A172 (cell line): ENCODE measurements at regions not wholly inside any gene's neighbourhood (a gene's known extent, or its start where the extent isn't known, plus 50 kb on each side); places are given as distances from the start of the nearest gene placed in this dataset.
"Not testable (repeated sequence)": the region's sequence is repeated elsewhere in the genome, so short reads cannot be mapped to it uniquely, and the experiment has no call there.

ENCODE experiments used
- DNase-seq: peaks from one replicate; pipeline ENCODE4 v3.0.0-alpha.2; 2015; ENCODE audit warnings: low spot score

DNA sequence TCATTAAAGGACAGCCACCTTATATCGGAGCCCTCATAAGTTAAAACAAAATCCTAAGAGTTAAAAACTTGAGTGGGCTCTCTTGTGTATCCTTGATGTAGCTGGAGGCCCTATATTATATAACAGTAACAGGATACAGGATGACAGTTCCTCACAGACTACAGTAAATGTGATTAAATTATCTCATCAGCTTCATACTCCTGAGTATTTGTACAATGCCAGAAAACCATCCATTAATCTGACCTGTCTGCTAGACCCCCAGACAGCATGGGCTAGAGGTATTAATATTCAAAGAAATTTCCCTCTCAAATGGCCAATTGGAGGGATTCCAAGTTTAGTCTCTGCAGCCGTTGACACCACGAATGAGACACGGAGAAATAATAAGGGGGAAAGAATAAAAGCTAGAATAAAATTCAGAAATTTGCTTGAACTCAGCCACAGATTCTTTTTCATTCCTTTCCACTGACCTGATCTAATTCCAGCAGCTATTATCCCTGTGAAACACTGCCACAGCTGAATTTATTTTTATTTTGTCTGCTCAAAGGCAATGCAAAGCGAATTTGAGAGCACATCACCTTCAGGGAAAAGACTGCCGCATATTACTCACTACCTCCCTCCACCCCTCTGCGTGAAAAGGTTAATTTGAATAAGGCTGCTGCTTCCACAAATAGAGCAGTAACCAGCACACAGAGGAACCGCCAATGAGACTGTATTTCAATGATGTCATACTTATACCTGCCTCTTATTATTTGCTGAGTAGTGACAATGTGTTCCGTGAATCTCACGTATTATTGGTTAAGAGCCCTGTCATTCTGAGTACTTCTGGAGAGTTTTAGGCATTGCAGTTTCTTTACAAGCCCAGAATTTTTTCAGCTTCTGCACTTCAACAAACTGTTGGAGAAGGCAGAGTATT is 155.9 kb upstream of the KLF12 start:
- peak; percentile 95 for DNase-seq

- DNase-seq = no peak
These were observed 154.9 kb upstream of the KLF12 start for GRCh38 chr13:74289107-74289506.

GRCh38 chr13:74288361-74288911 is 154.2 kb upstream of the KLF12 start:
- no peak for DNase-seq

GRCh38 chr13:74287724-74288169 is 153.5 kb upstream of the KLF12 start:
- DNase-seq = peak; percentile 14

- no peak for DNase-seq
These were observed 146.7 kb upstream of the KLF12 start for GRCh38 chr13:74280795-74281490.

- DNase-seq = no peak
These were observed 146.0 kb upstream of the KLF12 start for GRCh38 chr13:74280093-74280794.

DNA sequence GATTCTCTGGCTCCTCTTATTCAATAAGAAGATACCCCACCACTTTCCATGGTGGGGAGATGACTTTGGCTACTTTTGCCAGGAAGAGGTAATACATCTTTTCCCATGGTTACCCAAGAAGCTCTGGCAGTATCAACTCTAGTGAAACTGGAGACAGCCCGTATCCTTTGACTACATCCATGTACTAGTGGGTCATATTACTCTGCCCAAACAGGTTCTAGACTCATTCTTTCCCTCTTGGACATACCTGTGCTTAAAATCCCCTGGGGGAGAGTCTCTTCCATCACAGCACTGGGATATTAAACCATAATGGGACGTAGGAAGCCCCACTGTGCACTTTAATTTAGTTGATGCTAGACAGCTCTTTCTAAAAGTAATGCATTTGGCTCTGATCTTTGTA is 144.7 kb upstream of the KLF12 start:
- no peak for DNase-seq

- no peak for DNase-seq
These were observed 140.7 kb upstream of the KLF12 start for GRCh38 chr13:74274916-74275315.

GRCh38 chr13:74273581-74273980 is 139.4 kb upstream of the KLF12 start:
- DNase-seq = no peak

DNA sequence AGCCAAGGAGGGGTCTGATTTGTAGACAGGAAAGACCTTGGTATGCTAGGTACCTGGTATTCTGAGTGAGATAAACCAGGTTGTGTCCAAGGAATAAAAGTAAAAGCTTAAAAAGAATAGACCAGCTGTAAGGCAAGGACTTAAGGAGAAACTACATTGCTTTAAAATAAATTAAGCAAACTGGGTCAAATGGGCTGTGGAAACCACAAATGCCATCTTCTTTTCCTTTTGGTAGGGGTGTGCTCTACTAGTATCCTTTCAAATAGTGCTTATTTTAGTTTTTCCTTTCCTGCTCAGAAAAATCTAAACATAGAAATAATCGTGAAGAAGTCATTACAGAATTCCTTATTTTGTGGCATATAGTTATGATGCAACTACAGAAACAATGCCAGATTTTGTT is 138.6 kb upstream of the KLF12 start:
- no peak for DNase-seq

DNA sequence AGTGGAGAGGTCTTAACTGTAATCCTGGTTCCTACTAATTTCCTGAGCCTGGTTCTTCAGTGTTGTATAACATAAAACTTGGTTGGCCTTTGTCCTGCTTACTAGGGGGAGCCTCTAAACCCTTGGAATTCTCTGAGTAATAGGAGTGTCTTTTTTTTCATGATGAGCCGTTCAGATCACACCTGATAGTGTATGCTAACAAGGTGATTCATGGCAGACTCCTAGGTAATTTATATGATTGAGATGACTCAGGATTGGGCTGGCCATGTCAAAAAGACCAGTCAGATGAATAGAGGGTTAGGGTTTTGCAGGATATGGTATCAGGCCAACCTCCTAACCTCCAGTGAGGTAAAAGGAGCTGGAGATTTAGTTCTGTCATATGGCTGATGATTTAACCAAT is 135.8 kb upstream of the KLF12 start:
- DNase-seq = peak; percentile 8

- DNase-seq = no peak
These were observed 132.7 kb upstream of the KLF12 start for GRCh38 chr13:74266861-74267260.

GRCh38 chr13:74266309-74266708 is 132.1 kb upstream of the KLF12 start:
- no peak for DNase-seq

DNA sequence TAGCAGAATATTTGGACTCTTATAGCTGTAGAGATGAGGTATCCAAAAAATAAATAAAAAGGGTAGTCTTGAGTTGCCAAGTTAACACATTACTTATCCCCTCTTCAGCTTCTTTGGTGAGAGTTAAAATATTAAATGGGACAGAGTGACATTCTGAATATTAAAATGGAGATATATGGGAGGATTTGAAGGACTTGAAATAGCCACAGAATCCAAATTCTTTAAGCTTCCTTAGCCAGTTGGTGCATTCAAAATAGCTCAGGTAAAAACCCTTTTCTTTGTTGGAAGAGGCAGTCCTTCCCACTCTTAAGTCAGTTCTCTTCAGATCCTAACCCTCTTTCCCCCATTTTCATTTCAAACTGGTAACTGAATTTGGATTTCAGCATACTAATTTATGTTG is 130.1 kb upstream of the KLF12 start:
- no peak for DNase-seq

GRCh38 chr13:74260420-74260819 is 126.2 kb upstream of the KLF12 start:
- DNase-seq = not testable (repeated sequence)

DNA sequence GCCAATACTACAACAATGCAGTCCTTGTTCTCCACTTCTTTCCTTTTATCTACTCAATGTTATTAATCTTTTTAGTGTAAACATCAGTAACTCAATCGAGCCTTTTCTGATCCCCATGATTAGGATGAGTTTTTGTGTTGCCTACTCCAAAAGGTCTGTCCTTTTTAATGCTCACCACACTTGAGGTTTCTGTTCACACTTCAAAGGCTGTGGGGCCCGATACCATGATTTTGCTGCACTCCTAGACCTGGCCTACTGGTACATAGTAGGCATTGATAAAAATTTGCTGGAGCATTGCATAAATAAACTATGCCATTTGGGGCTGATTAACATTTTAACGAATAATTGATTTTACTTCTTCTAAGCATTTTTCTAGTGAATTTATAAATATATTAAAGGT is 125.4 kb upstream of the KLF12 start:
- DNase-seq = no peak

GRCh38 chr13:74258961-74259360 is 124.8 kb upstream of the KLF12 start:
- DNase-seq = no peak

DNA sequence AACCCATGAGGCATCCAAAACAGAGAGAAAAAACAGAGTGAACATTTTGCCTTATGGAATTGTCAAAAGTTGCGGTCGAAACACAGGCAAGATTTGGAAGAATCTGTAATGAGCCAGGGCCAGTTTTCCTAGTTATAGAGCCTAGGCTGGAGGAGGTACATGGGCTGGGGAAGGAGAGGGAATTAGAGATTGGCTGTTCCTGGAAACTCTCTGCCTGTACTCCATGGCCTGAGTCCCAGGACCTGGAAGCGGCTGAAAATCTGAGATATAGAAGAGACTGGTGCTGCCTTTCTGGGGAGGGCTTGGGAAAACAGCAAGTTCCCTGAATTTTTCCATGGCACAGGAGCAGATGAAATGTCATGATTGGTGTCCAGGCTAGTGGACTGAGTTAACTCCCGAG is 122.8 kb upstream of the KLF12 start:
- no peak for DNase-seq

DNA sequence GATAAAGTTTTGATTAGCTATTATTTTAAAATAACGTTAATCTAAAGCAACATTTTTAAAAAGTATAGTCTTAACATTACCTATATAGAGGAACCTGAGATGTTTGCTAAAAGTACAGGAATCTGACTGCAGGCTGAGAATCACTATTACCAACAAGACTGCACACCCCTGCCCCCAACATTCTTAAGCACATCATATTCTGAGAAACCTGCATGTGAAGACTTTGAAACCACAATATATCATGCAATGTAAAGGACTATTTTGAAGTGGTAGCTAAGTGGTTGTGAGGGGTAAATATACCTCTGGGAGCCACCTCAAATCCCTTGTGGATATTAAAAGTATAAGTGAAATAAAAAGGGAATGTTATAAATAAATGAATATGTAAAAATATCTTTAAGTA is 119.0 kb upstream of the KLF12 start:
- DNase-seq = no peak

- DNase-seq = no peak
These were observed 117.7 kb upstream of the KLF12 start for GRCh38 chr13:74251778-74252519.

DNA sequence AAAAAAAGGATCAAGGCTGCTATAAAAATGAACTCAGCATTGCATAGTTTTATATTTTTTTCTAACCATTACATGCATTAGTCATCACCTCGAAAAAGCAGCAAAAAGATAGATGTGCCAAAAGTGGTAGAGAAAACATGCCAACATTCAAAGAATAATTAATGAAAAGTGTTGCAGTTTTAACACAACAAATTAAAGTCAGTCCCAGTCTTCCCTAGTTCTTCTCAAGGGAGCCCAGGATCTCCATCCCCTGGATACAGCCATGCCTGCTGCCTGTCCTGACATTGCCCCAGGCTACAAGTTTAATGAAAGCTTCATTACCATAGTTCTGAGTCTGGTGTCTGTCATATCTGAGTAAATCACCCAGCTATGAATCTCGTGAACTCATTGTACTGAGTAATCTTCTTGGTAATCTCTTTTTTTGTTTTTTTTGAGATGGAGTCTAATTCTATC is 116.6 kb upstream of the KLF12 start:
- DNase-seq = peak; percentile 46
